K562 (cell line): ENCODE measurements at regions not wholly inside any gene's neighbourhood (a gene's known extent, or its start where the extent isn't known, plus 50 kb on each side); places are given as distances from the start of the nearest gene placed in this dataset.

Source experiments
- GATAD2A ChIP-seq: fragments of 450-650 bp; IDR thresholded peaks from 2 replicates; pipeline ENCODE4 v1.6.1; 2017
- HOXB6 ChIP-seq: fragments of 250-450 bp; sonication (Bioruptor Pico); IDR thresholded peaks from 2 replicates; pipeline ENCODE4 v1.5.1; 2022; ENCODE audit warnings: mild to moderate bottlenecking, borderline replicate concordance
- NFRKB ChIP-seq: fragments of 450-650 bp; IDR thresholded peaks from 2 replicates; pipeline ENCODE4 v1.6.1; 2016; ENCODE audit warnings: low read depth
- POU5F1 ChIP-seq: fragments of 150-350 bp; IDR thresholded peaks from 2 replicates; pipeline ENCODE4 v1.6.1; 2014; ENCODE audit warnings: borderline replicate concordance, low read length, low read depth, mild to moderate bottlenecking; ENCODE audit not compliant: partially characterized antibody
- PTRF ChIP-seq: fragments of 450-650 bp; IDR thresholded peaks from 2 replicates; pipeline ENCODE4 v1.6.1; 2016; ENCODE audit warnings: mild to moderate bottlenecking, missing genetic modification characterization, missing compliant biosample characterization
- RBM25 ChIP-seq: fragments of 200-400 bp; formaldehyde crosslinking; IDR thresholded peaks from 2 replicates; pipeline ENCODE4 v1.6.1; 2018; ENCODE audit warnings: low read length, low read depth, moderate library complexity; ENCODE audit not compliant: severe bottlenecking
- RCOR1 ChIP-seq, 2 experiments: IDR thresholded peaks; 2 replicates each; pipeline ENCODE4 v1.6.1; 2012; ENCODE audit warnings: low read depth in 2 of 2, low read length in 2 of 2, borderline replicate concordance in 1 of 2, improper control_type of control experiment in 1 of 2
- STAG1 ChIP-seq: sonication (generic); formaldehyde crosslinking; IDR thresholded peaks from 2 replicates; pipeline ENCODE4 v1.5.0; 2020; ENCODE audit warnings: missing genetic modification reagents, borderline replicate concordance
- TRIM28 ChIP-seq: fragments of 450-650 bp; IDR thresholded peaks from 2 replicates; pipeline ENCODE4 v1.6.1; 2017
- ZBTB40 ChIP-seq, 2 experiments: fragments of 450-650 bp in 1 of 2; sonication (generic) in 1 of 2; formaldehyde crosslinking in 1 of 2; IDR thresholded peaks; 2 replicates each; pipeline versions ENCODE4 v1.7.1 to v1.9.0; 2016 to 2022; ENCODE audit warnings: inconsistent platforms in 1 of 2, mild to moderate bottlenecking in 1 of 2, missing genetic modification reagents in 1 of 2
- ZFP91 ChIP-seq: sonication (generic); formaldehyde crosslinking; IDR thresholded peaks from 2 replicates; pipeline ENCODE4 v1.8.0; 2022; ENCODE audit warnings: mild to moderate bottlenecking, missing genetic modification reagents
- ZNF184 ChIP-seq: sonication (generic); formaldehyde crosslinking; IDR thresholded peaks from 2 replicates; pipeline ENCODE4 v1.5.0; 2020; ENCODE audit warnings: missing genetic modification reagents

DNA sequence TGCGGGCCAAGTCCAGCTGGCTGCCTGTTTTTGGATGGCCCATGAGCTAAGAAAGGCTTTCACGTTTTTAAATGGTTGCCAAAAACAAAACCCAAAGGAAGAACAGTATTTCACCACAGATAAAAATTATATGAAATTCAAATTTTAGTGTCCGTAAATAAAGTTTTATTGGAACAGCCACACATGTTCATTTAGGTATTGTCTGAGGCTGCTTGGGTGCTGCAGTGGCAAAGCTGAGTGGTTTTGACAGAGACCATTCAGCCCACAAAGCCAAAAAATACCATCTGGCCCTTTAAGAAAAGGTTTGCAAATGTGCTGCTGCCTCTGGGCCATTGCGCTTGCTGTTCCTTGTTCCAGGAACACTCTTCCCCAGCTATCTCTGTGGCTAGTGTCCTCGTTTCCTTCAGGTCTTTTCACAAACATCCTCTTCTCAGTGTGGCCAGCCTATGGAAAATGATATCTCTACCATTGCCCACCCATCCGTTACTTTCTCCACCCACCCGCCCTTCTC lies 232.9 kb upstream of the CIBAR2 start (continued):
- TF ChIP-seq ZBTB40 (IDR thresholded peaks at IDR 0.05), result peak; percentile 90
- TF ChIP-seq ZBTB40 (CRISPR knock-in tag; IDR thresholded peaks at IDR 0.05), result peak; percentile 66; the same call in 1 of the 2 replicates
- TF ChIP-seq HOXB6 (CRISPR knock-in tag), result no peak
- no peak for TF ChIP-seq PTRF (tag)
- peak; percentile 82 for TF ChIP-seq ZFP91
- no peak for TF ChIP-seq STAG1 (CRISPR knock-in tag)
- TF ChIP-seq RCOR1 (IDR thresholded peaks at IDR 0.05; ENCODE audit: borderline replicate concordance in 1 of 2, low read depth in 2 of 2, low read length in 2 of 2), result peak in 1 of 2 experiments; percentile 53; a peak in 1 of 4 replicates
- no peak for TF ChIP-seq NFRKB
- no peak for TF ChIP-seq POU5F1
- no peak for TF ChIP-seq ZNF184 (CRISPR knock-in tag)
- TF ChIP-seq RBM25, result peak; percentile 40
- TF ChIP-seq GATAD2A, result no peak
- TF ChIP-seq TRIM28, result no peak
